ENCODE measurements at regions not wholly inside any gene's neighbourhood (a gene's known extent, or its start where the extent isn't known, plus 50 kb on each side); places are given as distances from the start of the nearest gene placed in this dataset.

GRCh38 chr22:47552024-47552423 lies 789.6 kb downstream of the TBC1D22A start:
- no peak overlapping the region for H3K4me3 ChIP-seq (ENCODE audit: low read length)
- no peak for DNase-seq (ENCODE audit: low read depth)
- TF ChIP-seq CTCF (IDR thresholded peaks at IDR 0.05; ENCODE audit: insufficient read depth, low read depth, low read length, missing control alignments) = no peak

- no peak for TF ChIP-seq CTCF (IDR thresholded peaks at IDR 0.05; ENCODE audit: insufficient read depth, low read depth, low read length, missing control alignments)
- no peak overlapping the region for H3K4me3 ChIP-seq (ENCODE audit: low read length)
- DNase-seq (ENCODE audit: low read depth) = no peak
These were observed 789.0 kb downstream of the TBC1D22A start for GRCh38 chr22:47551431-47551775.

- DNase-seq (ENCODE audit: low read depth) = no peak
- TF ChIP-seq CTCF (IDR thresholded peaks at IDR 0.05; ENCODE audit: insufficient read depth, low read depth, low read length, missing control alignments) = no peak
- no peak overlapping the region for H3K4me3 ChIP-seq (ENCODE audit: low read length)
These were observed 788.3 kb downstream of the TBC1D22A start for GRCh38 chr22:47550524-47551430.

- no peak for DNase-seq (ENCODE audit: low read depth)
- TF ChIP-seq CTCF (IDR thresholded peaks at IDR 0.05; ENCODE audit: insufficient read depth, low read depth, low read length, missing control alignments) = no peak
- no peak overlapping the region for H3K4me3 ChIP-seq (ENCODE audit: low read length)
These were observed 787.4 kb downstream of the TBC1D22A start for GRCh38 chr22:47549741-47550340.

- no peak overlapping the region for H3K4me3 ChIP-seq (ENCODE audit: low read length)
- TF ChIP-seq CTCF (IDR thresholded peaks at IDR 0.05; ENCODE audit: insufficient read depth, low read depth, low read length, missing control alignments) = no peak
- DNase-seq (ENCODE audit: low read depth) = no peak
These were observed 786.7 kb downstream of the TBC1D22A start for GRCh38 chr22:47548953-47549740.

- no peak overlapping the region for H3K4me3 ChIP-seq (ENCODE audit: low read length)
- DNase-seq (ENCODE audit: low read depth) = no peak
- no peak for TF ChIP-seq CTCF (IDR thresholded peaks at IDR 0.05; ENCODE audit: insufficient read depth, low read depth, low read length, missing control alignments)
These were observed 785.6 kb downstream of the TBC1D22A start for GRCh38 chr22:47547881-47548650.

All from epithelial cell of esophagus (primary cell).